ENCODE measurements at regions not wholly inside any gene's neighbourhood (a gene's known extent, or its start where the extent isn't known, plus 50 kb on each side); places are given as distances from the start of the nearest gene placed in this dataset.

GRCh38 chr10:78777466-78777865 lies 291.3 kb upstream of the ZMIZ1 start:
- no peak for TF ChIP-seq REST (IDR thresholded peaks at IDR 0.05; ENCODE audit: insufficient read depth in 1 of 2, low read depth in 2 of 2, low read length in 2 of 2)
- TF ChIP-seq POLR2AphosphoS5 (IDR thresholded peaks at IDR 0.05; ENCODE audit: low read depth, low read length), result no peak
- no peak for TF ChIP-seq FOXP2 (optimal IDR thresholded peaks at IDR 0.05; ENCODE audit: borderline replicate concordance, extremely low read depth, extremely low read length, insufficient read depth)
- TF ChIP-seq TAF1 (IDR thresholded peaks at IDR 0.05; ENCODE audit: borderline replicate concordance, insufficient read depth, low read length), result no peak
- TF ChIP-seq SIN3A (IDR thresholded peaks at IDR 0.05; ENCODE audit: borderline replicate concordance, insufficient read depth, low read length), result no peak
